HG03103 (cell line): ENCODE measurements at regions not wholly inside any gene's neighbourhood (a gene's known extent, or its start where the extent isn't known, plus 50 kb on each side); places are given as distances from the start of the nearest gene placed in this dataset.

Experiments used
- ATAC-seq: cut with Tn5 transposase; IDR thresholded peaks from one replicate; pipeline ENCODE4 v1.9.1; 2021; ENCODE audit warnings: low read depth; ENCODE audit not compliant: unreplicated experiment

DNA sequence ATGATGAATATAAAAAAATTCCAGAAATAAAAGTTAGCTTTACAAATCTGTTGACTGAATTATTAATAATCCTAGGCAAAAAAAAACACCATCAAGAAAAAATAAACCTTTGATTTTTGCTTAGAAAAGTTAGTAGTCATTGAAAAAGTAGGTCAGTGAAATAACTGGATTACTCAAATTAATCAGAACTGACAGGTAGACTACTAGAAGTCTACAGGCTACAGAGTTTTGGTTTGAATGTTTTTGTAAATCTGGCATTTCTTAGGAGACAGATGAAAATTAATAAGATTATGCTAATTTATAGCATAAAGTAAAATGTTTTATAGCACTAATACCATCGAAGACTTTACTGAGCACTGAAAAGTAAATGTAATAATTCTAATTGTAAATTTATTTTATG is 511.9 kb downstream of the PTPRC start:
- no peak for ATAC-seq

DNA sequence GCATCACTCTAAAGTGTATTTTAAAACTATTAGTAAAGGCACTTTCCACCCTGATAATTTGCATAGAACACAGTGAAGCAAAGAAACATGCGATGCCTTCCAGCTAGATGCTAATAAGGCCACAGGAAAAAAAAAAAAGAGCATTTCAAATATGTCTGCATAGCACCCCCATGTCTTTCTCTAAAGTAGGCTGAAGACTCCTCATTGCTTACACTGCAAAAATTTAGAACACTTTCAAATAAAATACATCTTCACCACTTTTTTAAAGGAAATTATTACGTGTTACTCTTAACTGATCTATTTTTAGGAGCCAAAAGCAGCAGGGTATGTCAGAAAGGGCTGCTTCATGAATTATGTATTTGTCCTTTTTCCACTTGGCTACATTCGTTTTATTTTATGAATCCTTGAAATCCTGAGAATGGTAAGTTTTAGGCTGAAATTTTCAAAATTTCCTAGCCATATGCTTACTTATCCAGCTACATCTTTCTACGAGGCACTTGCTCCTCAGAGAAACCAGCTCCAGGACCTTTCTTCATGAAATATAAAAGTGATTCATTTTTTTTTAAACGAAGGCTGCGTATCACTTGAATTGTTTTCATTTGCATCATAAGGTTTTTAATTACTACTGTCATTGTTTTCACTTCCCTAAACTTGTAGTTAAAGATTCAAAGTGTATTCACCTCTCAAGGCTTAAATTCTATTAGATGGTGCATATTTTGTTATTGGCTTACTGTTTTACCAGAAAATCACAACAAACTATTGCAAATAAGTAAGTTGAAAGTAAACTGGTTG is 513.0 kb downstream of the PTPRC start:
- peak; percentile 49 for ATAC-seq

DNA sequence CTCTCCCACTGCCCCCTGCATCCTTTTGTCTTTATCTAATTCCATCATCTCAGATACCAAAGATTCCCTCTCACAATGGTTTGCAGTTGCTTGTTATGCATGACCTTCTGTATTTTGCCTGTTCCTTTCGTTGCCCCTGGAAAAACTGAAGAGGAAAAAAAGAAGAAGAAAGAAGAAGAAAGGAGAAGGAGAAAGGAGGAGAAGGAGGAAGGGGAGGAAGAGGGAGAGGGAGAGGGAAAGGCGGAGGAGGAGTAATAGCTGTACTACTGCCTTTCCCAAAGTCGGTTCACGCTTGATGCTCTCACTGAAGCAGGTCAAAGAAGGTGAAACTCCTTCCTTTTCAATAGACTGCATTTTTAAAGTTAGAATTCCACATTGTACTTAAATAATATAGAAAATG is 513.8 kb downstream of the PTPRC start:
- ATAC-seq, result no peak

DNA sequence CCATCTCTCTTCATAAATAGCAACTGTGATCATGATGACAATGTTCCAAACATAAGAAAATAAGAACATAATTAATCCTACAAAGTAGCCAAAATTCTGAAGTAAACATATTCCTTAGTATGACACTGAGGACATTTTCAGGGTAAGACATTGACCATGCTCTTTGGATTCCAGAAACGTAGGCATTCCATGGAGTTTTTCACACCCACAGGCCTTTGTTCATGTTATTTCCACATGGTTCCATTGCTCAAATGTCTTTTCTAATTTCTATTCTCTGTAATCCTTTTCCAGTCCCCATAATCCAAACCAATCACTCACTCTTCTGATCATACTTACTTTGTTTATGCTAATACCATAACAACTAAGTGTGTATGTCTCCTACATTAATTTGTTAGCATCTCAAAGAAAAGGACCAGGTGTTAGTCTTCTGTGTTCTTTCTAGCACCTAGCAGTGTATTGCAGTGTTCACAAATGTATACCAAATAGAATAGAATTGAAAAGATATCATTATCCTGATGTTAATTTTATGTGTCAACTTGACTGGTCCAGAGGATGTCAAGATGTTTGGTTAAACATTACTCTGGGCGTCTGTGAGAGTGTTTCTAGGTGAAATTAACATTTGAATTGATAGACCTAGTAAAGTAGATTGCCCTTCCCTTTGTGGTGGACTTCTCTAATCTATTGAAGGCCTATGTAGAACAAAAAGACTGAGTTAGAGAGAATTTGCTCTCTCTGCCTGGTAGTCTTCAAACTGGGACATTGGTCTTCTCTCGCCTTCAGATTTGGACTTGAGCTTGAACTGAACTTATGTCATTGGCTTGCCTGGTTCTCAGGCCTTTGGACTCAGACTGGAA is 516.6 kb downstream of the PTPRC start:
- ATAC-seq, result no peak

DNA sequence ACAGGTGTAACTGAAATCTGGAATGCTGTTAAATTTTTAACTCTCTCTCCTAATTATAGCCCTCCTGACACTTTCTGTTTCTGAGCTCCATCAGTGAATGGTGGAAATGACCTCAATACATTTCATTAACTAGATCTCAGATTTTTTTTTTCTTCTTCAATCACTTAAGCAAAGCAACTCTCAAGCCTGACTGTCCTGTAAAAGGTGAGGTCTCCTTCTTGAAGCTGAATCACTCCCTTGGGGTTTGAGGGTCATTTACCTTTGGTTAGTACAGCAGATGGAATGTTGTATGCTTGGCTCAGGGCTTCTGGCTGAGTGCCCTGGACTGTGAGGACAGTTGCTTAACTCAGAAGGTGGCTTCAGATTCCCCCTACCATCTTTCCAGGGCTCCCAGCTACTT is 518.7 kb downstream of the PTPRC start:
- no peak for ATAC-seq

DNA sequence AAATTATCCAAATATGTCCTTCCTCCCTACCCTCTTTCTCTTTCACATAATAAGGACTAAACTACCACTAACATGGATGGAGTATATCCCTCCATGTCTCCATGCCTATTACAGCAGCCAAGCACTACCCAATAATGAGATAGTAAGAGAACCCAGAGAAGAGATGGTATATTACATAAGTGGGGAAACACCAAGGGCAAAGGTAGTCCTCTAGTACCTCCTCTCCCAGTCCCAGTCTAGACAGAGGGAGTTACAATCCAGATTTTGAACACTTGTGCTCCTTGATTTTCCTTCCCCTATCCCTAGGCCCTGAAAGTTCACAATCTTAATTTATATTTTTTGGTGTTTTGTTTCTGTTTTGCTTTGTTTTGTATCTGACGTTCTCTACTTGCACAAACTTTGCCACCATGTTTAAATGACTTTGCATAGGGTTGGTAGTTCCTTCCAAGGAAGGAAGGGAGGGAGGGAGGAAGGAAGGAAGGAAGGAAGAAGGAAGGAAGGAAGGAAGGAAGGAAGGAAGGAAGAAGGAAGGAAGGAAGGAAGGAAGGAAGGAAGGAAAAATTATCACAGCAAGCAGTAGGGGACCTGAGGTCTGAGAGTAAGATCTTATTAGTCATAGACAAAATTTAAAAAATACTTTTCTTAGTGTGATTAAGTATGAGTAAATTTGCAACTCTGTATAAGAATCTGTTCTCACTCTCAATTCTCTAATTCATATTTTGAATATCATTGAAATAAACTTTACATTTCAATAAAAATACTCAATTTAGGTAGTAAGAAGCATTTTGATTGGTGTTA is 521.9 kb downstream of the PTPRC start:
- no peak for ATAC-seq

DNA sequence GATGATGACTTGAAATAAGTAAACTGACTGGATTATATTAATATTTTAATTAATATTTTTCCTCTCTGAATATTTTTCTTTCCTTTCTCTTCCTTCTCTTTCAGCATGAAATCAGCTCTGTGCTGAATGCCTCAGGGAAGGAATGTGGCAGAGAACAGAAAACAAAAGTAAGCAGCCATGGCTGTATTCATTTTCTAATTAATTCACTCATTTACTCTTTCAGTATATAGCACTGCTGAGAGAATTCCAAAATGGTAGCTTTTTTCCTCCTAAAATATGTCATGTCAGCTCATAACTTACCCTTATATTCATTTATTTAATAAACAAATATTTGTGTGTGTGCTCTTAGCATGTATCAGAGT is 522.5 kb downstream of the PTPRC start:
- ATAC-seq, result no peak

DNA sequence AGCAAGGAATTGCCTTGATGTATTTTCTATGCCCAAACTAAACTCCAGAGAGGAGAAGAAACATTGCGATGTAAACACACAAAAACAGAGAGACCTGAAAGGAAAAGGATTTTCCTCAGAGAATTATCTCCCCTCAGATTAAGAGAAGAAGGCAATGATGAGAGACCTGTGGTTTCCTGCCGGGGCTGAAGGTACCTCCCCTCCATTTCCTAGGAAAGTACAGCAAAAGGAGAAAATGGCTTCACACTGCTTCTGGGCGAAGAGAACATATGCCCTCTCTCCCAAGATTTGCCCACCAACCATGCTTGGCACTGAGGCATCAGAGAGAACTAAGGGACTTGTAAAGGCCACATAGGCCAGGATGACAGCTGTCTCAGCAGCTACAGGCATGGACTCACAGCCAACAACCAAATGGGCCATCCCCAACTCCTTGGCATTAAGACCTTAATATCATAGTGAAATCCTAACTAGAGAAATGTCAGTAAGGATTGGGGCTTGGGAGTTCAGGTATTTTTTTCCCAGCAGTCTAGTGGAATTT is 523.0 kb downstream of the PTPRC start:
- no peak for ATAC-seq

DNA sequence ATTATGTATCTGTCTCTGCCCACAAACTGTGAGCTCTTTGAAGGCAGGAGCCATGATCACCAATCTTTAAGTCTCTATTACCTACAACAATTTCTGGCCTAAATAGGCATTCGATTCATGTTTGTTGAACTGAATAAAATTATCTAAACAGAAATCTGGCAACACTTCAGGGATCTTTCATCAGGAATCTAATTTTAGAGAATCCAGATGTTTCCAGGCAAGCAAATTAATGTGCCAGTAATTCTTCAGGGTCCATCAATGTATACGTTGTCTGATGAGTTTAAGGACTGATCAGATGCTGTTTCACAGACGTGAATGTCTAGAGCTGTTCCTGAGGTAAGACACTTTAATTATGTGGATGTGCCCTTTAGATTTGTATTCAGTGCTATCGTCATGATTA is 524.4 kb downstream of the PTPRC start:
- ATAC-seq, result no peak

DNA sequence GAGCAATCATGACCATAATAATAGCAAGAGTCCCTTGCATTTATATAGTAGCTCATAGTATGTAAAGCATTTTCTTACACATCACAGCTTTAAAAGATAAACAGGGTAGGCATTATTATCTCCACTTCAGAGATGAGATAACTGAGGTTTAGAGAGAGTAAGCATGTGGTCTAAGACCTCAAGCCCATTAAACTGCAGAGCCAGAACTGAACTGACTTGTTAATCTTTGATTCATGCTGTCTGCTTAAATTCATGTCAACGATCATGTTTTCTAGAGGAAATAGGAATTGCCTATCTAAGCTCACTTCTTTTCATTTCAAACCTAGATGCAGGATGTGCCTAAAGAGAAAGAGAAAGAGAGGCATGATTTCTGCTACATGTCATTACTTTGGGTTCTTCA is 524.8 kb downstream of the PTPRC start:
- no peak for ATAC-seq

DNA sequence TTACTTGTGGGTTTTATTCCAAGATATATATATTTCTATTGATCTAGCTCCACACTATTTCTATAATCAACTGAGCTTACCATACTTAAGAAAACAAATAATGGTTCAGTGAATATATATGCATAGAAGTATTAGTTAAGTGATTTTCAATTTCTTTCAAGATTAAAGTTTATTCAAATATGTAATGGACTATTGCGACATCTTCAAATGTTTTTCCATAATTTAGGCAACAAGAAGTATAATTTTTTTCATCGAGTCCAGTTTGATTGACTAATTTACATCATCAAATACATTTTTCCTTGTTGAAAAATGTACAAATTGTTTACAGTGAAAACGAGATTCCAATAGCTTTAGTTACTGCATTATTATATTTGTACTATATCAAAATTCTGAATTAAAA is 528.6 kb downstream of the PTPRC start:
- ATAC-seq, result no peak

DNA sequence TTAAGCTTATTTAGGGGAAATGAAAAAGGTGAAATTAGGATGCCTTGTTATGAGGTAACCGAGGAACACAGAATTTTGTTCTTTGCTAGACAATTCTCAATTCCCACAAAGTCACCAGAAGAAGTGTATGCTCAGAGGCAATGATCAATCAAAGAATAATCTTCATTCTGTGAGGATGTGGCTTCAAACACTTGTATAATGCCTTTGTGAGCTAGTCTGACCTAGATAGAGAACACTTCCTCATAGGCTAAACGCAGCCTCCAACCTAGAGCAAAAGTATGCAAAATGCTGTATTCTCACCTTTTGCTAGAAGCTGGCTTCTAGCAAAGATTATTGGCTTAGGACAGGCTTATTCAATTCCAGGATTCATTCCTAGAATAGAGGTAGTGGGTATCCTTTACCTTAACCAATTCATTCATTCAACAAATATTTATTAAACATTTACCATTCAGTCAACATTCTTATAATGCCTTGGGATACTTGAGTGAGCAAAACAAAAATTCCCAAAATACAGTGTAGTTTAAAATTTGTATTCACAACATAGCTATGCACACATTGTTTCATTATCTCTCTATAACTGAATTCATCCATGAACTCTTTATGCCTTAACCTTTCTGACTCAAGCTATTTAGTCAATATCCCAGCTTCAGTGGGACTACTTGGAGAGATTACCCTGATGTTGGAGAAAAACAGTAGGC is 530.2 kb downstream of the PTPRC start:
- ATAC-seq, result no peak

DNA sequence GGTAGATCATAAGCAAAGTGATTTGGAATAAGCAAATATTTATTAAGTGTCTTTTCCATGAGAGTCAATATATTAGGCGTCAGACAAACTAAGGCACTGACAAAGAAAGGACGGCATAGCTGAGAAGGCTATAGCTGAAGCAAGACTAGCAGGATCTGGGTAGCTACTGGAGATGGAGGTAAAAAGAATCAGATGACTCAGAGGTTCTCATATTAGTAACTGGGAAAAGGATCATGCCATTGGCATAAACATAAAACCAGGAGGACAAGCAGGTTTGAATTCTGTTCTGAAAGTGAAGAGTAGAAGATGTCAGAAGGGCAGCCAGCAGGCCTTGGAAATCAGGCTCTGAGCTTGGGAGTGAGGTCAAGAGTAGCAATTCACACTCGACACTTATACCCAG is 531.9 kb downstream of the PTPRC start:
- ATAC-seq, result no peak

DNA sequence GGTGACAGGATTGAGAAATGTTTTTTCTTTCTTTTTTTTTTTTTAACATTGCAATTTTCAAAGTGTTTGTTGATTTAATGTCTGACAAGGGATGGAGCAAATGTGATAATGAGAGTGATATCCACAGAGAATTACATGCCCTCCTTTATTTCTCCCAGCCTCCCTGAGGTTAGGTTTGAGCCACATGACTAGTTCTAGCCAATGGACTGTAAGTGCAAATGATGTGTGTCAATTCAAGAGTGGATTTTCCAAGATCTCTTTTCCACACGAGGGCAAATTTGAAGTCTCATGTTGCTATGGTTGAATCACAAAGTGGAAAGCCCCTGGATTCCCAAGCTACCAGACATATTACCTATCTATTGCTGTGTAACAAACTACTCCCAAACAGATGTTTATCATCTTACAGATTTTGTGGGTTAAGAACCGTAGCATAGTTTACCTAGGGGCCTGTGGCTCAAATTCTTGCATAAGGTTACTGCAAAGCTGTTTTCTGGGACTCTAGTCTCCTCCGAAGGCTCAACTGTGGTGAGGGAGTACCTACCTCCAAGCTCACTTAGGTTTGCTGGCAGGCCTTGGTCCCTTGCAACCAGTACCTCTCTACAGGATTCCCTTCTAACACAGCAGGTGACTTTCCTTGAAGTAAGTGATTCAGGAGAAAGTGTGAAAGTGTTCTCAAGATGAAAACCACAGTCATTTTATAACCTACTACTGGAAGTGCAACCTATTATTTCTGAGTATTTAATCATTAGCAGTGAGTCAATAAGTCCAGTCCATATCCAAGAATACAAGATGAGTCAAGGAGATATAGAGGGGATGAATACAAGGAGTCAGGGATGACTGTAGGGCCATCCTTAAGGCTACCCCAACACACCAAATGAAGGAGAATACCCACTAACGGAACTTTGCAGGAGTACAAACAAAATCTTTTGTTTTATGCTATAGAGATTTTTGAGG is 533.6 kb downstream of the PTPRC start:
- ATAC-seq, result no peak

DNA sequence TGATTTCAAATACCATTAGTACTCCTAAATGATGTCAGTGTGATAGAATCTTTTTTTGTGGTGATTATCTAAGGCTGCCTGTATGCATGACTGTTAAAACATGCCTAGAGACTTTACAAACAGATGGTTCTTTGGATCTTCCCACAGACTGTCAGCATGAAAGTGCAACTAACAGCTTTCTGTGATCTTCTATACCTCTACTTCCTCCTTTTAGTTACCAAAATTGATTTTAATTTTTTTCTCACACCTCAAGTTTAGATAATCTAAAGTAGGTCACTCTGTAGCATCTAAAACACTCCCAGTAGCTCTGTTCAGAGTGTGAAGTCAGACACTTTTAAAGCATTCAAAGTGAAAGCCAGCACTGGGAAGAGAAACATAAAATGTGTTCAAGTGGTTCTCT is 534.5 kb downstream of the PTPRC start:
- peak; percentile 96 for ATAC-seq

DNA sequence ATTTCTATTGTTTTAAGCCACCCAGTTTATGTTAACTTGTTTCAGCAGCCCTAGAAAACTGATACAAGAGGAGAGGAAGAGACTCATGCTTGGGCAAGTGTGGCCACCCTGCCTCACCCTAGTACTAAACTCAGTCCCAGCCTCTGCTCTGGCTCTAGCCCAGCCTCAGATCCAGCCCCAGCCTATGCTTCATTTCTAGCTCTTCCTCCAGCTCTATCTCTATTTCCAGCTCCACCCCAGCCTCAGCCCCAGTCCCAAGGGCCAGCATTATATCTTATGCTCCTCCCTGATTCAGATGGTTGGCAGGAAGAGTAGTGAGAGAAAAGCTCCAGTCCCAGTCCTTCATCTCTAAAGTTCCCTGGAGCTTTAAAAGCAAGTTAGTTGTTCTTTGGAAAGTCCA is 535.5 kb downstream of the PTPRC start:
- ATAC-seq, result no peak

DNA sequence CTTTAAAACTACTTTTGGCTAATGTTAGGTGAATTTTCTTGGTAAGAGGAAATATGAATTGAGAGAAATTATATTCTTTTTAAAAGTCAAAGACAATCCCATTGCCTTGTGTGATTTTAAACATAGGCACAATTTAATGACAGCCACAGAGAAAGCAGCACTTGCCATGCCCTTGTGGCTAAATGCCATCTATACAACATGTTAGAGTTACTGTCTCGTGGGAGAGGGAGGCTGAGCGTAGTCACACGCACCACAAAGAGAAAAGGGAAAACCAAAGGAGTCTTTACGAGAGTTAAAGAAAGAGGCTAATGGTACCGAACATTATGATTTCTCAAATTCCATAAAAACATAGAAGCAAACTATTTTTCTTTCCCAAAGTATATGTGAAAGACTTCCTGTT is 537.9 kb downstream of the PTPRC start:
- ATAC-seq, result no peak

DNA sequence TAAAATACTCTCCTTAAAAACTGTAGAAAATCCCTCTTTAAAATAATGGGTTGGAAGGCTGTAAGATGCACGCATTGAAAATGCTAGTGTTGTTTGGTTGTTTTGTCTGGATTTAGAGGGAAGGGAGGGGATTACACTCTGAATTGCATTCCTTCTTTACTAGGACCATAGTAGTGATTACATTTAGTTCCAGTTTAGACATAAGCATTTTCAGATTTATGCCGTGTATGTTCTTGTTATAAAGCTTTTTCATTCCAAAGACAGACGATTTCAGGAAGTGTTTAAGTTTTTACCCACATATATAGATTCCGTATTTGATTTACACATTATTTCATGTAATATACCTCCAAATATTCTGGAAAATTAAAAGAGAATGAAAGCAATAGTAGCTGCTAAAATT is 538.4 kb downstream of the PTPRC start:
- no peak for ATAC-seq

DNA sequence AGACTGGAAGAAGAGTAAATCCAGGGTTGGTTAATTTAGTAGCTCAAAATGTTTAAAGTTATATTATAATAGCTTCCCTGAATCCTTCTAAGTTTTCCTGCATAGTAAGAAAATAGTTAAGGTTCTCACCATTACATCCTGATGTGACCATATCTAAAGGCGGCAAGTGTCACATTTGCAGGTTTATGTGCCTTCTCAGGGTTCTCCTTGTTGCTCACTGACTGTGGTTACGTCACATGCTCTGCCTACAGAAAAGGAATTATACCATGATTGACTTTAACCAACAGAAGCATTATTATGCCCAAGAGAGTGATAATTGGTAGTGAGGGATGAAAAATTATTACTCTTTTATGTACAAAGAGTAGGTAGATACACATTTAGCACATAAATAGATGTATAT is 539.8 kb downstream of the PTPRC start:
- no peak for ATAC-seq
